ENCODE measurements at regions not wholly inside any gene's neighbourhood (a gene's known extent, or its start where the extent isn't known, plus 50 kb on each side); places are given as distances from the start of the nearest gene placed in this dataset.
A peak's percentile ranks its signal among the peaks of the same experiment; 100 is the strongest.

GRCh38 chr20:17878912-17879602 lies 89.5 kb downstream of the SNX5 start:
- Mint-ChIP-seq H3K27me3 (peaks cover 15 to 17% of the 10 kb centered on the region in 2 donors), H3K36me3 (no peaks in the 10 kb centered on the region), H3K4me3 (no peak overlapping the region), H3K4me1 (ENCODE audit: low read depth in 2 of 2) (peaks cover 0 to 3% of the 10 kb centered on the region in 2 donors), H3K9me3 (no peaks in the 10 kb centered on the region), H3K27ac (no peak overlapping the region)
- ATAC-seq, result no peak
- DNase-seq (ENCODE audit: low spot score), result no peak

- H3K27ac Mint-ChIP-seq, result no peak overlapping the region
- H3K9me3 Mint-ChIP-seq, result no peaks in the 10 kb centered on the region
- ATAC-seq, result no peak
- peaks cover 0 to 3% of the 10 kb centered on the region in 2 donors for H3K4me1 Mint-ChIP-seq (ENCODE audit: low read depth in 2 of 2)
- peaks cover 15 to 17% of the 10 kb centered on the region in 2 donors for H3K27me3 Mint-ChIP-seq
- H3K36me3 Mint-ChIP-seq, result no peaks in the 10 kb centered on the region
- no peak for DNase-seq (ENCODE audit: low spot score)
- no peak overlapping the region for H3K4me3 Mint-ChIP-seq
These were observed 90.3 kb downstream of the SNX5 start for GRCh38 chr20:17878069-17878911.

- Mint-ChIP-seq H3K36me3 (no peaks in the 10 kb centered on the region), H3K4me1 (ENCODE audit: low read depth in 2 of 2) (peaks cover 12% of the 10 kb centered on the region in 2 donors), H3K4me3 (no peak overlapping the region), H3K9me3 (no peaks in the 10 kb centered on the region), H3K27me3 (peaks cover 15 to 17% of the 10 kb centered on the region in 2 donors), H3K27ac (peak overlapping the region in 1 of 2 donors; percentile 30)
- DNase-seq (ENCODE audit: low spot score), result no peak
- peak in 1 of 2 donors; percentile 28 for ATAC-seq
These were observed 92.6 kb downstream of the SNX5 start for GRCh38 chr20:17875981-17876385.

- peaks cover 15 to 17% of the 10 kb centered on the region in 2 donors for H3K27me3 Mint-ChIP-seq
- H3K36me3 Mint-ChIP-seq, result no peaks in the 10 kb centered on the region
- peaks cover 12% of the 10 kb centered on the region in 2 donors for H3K4me1 Mint-ChIP-seq (ENCODE audit: low read depth in 2 of 2)
- no peaks in the 10 kb centered on the region for H3K9me3 Mint-ChIP-seq
- H3K27ac Mint-ChIP-seq, result no peak overlapping the region
- H3K4me3 Mint-ChIP-seq, result no peak overlapping the region
- DNase-seq (ENCODE audit: low spot score) (no peak), ATAC-seq (no peak)
These were observed 93.3 kb downstream of the SNX5 start for GRCh38 chr20:17875106-17875980.

- no peaks in the 10 kb centered on the region for H3K9me3 Mint-ChIP-seq
- no peaks in the 10 kb centered on the region for H3K36me3 Mint-ChIP-seq
- H3K27me3 Mint-ChIP-seq, result peaks cover 15 to 17% of the 10 kb centered on the region in 2 donors
- ATAC-seq (no peak), DNase-seq (ENCODE audit: low spot score) (no peak)
- peaks cover 12% of the 10 kb centered on the region in 2 donors for H3K4me1 Mint-ChIP-seq (ENCODE audit: low read depth in 2 of 2)
- no peak overlapping the region for H3K27ac Mint-ChIP-seq
- no peak overlapping the region for H3K4me3 Mint-ChIP-seq
These were observed 94.1 kb downstream of the SNX5 start for GRCh38 chr20:17874271-17875105.

- Mint-ChIP-seq H3K4me3 (no peak overlapping the region), H3K27ac (no peak overlapping the region), H3K4me1 (ENCODE audit: low read depth in 2 of 2) (peaks cover 12% of the 10 kb centered on the region in 2 donors), H3K27me3 (peaks cover 14 to 15% of the 10 kb centered on the region in 2 donors), H3K9me3 (no peaks in the 10 kb centered on the region), H3K36me3 (no peaks in the 10 kb centered on the region)
- DNase-seq (ENCODE audit: low spot score), result no peak
- ATAC-seq, result no peak
These were observed 95.0 kb downstream of the SNX5 start for GRCh38 chr20:17873410-17874270.

- ATAC-seq (no peak), DNase-seq (ENCODE audit: low spot score) (no peak)
- Mint-ChIP-seq H3K4me3 (no peak overlapping the region), H3K9me3 (no peaks in the 10 kb centered on the region), H3K27me3 (peaks cover 17 to 21% of the 10 kb centered on the region in 2 donors), H3K27ac (no peak overlapping the region), H3K36me3 (no peaks in the 10 kb centered on the region), H3K4me1 (ENCODE audit: low read depth in 2 of 2) (peaks cover 12% of the 10 kb centered on the region in 2 donors)
These were observed 95.6 kb downstream of the SNX5 start for GRCh38 chr20:17872959-17873358.

- ATAC-seq (no peak), DNase-seq (ENCODE audit: low spot score) (no peak)
- peaks cover 12% of the 10 kb centered on the region in 2 donors for H3K4me1 Mint-ChIP-seq (ENCODE audit: low read depth in 2 of 2)
- H3K9me3 Mint-ChIP-seq, result no peaks in the 10 kb centered on the region
- no peaks in the 10 kb centered on the region for H3K36me3 Mint-ChIP-seq
- H3K27ac Mint-ChIP-seq, result peak overlapping the region; percentile 38 to 80
- peaks cover 17 to 21% of the 10 kb centered on the region in 2 donors for H3K27me3 Mint-ChIP-seq
- H3K4me3 Mint-ChIP-seq, result no peak overlapping the region
These were observed 96.2 kb downstream of the SNX5 start for GRCh38 chr20:17872434-17872833.

GRCh38 chr20:17871886-17872285 lies 96.7 kb downstream of the SNX5 start:
- peak overlapping the region; percentile 38 to 80 for H3K27ac Mint-ChIP-seq
- peaks cover 9 to 12% of the 10 kb centered on the region in 2 donors for H3K4me1 Mint-ChIP-seq (ENCODE audit: low read depth in 2 of 2)
- H3K36me3 Mint-ChIP-seq, result no peaks in the 10 kb centered on the region
- peaks cover 13 to 15% of the 10 kb centered on the region in 2 donors for H3K27me3 Mint-ChIP-seq
- ATAC-seq, result no peak
- DNase-seq (ENCODE audit: low spot score), result no peak
- peak overlapping the region; percentile 44 for H3K4me3 Mint-ChIP-seq
- no peaks in the 10 kb centered on the region for H3K9me3 Mint-ChIP-seq

- no peaks in the 10 kb centered on the region for H3K9me3 Mint-ChIP-seq
- DNase-seq (ENCODE audit: low spot score) (no peak), ATAC-seq (no peak)
- H3K27ac Mint-ChIP-seq, result peak overlapping the region; percentile 38 to 80
- H3K36me3 Mint-ChIP-seq, result no peaks in the 10 kb centered on the region
- no peak overlapping the region for H3K4me3 Mint-ChIP-seq
- peaks cover 9 to 12% of the 10 kb centered on the region in 2 donors for H3K4me1 Mint-ChIP-seq (ENCODE audit: low read depth in 2 of 2)
- peaks cover 8 to 10% of the 10 kb centered on the region in 2 donors for H3K27me3 Mint-ChIP-seq
These were observed 97.4 kb downstream of the SNX5 start for GRCh38 chr20:17871181-17871580.

GRCh38 chr20:17870086-17870740 lies 98.4 kb downstream of the SNX5 start:
- no peaks in the 10 kb centered on the region for H3K36me3 Mint-ChIP-seq
- ATAC-seq (no peak), DNase-seq (ENCODE audit: low spot score) (no peak)
- no peak overlapping the region for H3K27ac Mint-ChIP-seq
- H3K4me3 Mint-ChIP-seq, result no peak overlapping the region
- peaks cover 6 to 8% of the 10 kb centered on the region in 2 donors for H3K27me3 Mint-ChIP-seq
- H3K9me3 Mint-ChIP-seq, result no peaks in the 10 kb centered on the region
- peaks cover 9 to 12% of the 10 kb centered on the region in 2 donors for H3K4me1 Mint-ChIP-seq (ENCODE audit: low read depth in 2 of 2)
